Common myeloid progenitor, CD34-positive (primary cell): ENCODE measurements at regions not wholly inside any gene's neighbourhood (a gene's known extent, or its start where the extent isn't known, plus 50 kb on each side); places are given as distances from the start of the nearest gene placed in this dataset.

Experiments used
- CTCF ChIA-PET: fragments of 350-600 bp; sonication (Branson Sonifier 250); formaldehyde crosslinking; loops from one replicate; lab custom pipeline; 2021; ENCODE audit warnings: antibody characterized with exemption; lab: Charles Lee
- POLR2A ChIA-PET: fragments of 350-600 bp; sonication (Branson Sonifier 250); formaldehyde crosslinking; loops from one replicate; lab custom pipeline; 2021; ENCODE audit warnings: antibody characterized with exemption; lab: Charles Lee
- DNase-seq, 3 donors: peaks; one replicate each; pipeline versions ENCODE4 v3.0.0 to v3.0.0-alpha.2; 2013
- H3K27ac ChIP-seq, 2 experiments: 1 replicate in 1 of 2; 2 replicates in 1 of 2; pipeline ENCODE4 v1.7.0; 2013; ENCODE audit warnings: inconsistent platforms in 2 of 2, low read length in 2 of 2, mild to moderate bottlenecking in 2 of 2, low read depth in 1 of 2, moderate library complexity in 1 of 2; ENCODE audit not compliant: severe bottlenecking in 2 of 2, insufficient read depth in 1 of 2, poor library complexity in 1 of 2
- H3K27me3 ChIP-seq, 5 experiments: replicated peaks in 2 of 5; 1 replicate in 3 of 5; 2 replicates in 2 of 5; pipeline versions ENCODE4 v1.6.1 to v1.7.0; 2013; ENCODE audit warnings: low read length in 4 of 5, mild to moderate bottlenecking in 2 of 5, moderate library complexity in 2 of 5, inconsistent platforms in 1 of 5; ENCODE audit not compliant: insufficient read depth in 5 of 5, control insufficient read depth in 4 of 5
- H3K36me3 ChIP-seq, 4 experiments: 1 replicate in 2 of 4; 2 replicates in 2 of 4; pipeline versions ENCODE4 v1.6.1 to v1.7.0; 2013; ENCODE audit warnings: low read length in 3 of 4, control low read depth in 1 of 4, mild to moderate bottlenecking in 1 of 4; ENCODE audit not compliant: control insufficient read depth in 4 of 4, insufficient read depth in 4 of 4
- H3K4me1 ChIP-seq, 4 experiments: 1 replicate in 3 of 4; 2 replicates in 1 of 4; pipeline versions ENCODE4 v1.6.1 to v1.7.1; 2013; ENCODE audit warnings: low read length in 3 of 4, mild to moderate bottlenecking in 3 of 4, control low read depth in 1 of 4, inconsistent platforms in 1 of 4, moderate library complexity in 1 of 4; ENCODE audit not compliant: control insufficient read depth in 4 of 4, insufficient read depth in 4 of 4; ENCODE audit errors: control extremely low read depth in 1 of 4
- H3K4me3 ChIP-seq, 7 experiments: 1 replicate in 4 of 7; 2 replicates in 3 of 7; pipeline versions ENCODE4 v1.5.1 to v1.7.0; 2013; ENCODE audit warnings: mild to moderate bottlenecking in 7 of 7, low read length in 6 of 7, moderate library complexity in 6 of 7, inconsistent platforms in 2 of 7, low read depth in 2 of 7, control low read depth in 1 of 7; ENCODE audit not compliant: insufficient read depth in 4 of 7, control insufficient read depth in 1 of 7; ENCODE audit errors: extremely low read depth in 1 of 7
- H3K9me3 ChIP-seq, 5 experiments: 1 replicate in 4 of 5; 2 replicates in 1 of 5; pipeline versions ENCODE4 v1.6.1 to v1.7.1; 2013; ENCODE audit warnings: low read length in 4 of 5, mild to moderate bottlenecking in 2 of 5, inconsistent platforms in 1 of 5, low read depth in 1 of 5, moderate library complexity in 1 of 5; ENCODE audit not compliant: control insufficient read depth in 4 of 5, insufficient read depth in 2 of 5; ENCODE audit errors: control extremely low read depth in 1 of 5
- WGBS: methylation state at CpG from one replicate; pipeline ENCODE4 v1.1.5; 2013; ENCODE audit not compliant: insufficient coverage; 5-methylcytosine and 5-hydroxymethylcytosine counted together

DNA sequence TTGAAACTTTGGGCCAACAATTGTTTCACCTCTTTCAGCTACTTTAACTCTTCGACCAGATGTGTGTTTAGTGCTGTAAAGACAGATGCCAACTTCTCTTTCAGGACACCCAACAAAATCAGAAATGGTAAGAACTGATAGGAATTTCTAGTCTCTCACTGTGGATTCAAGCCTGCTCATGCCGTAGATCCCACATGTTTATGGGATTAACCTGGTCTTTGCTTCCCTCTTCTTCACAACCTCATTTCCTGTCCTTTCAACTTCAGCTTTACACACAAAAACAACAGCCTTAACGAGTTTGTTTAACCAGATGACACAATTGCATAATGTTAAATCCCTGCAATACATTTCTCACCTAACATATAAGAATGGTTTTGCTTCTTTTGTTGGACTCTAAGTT is 1031.9 kb upstream of the LRFN5 start:
- Histone ChIP-seq H3K4me1 (peaks cover 0 to 10% (median 0%) of the 10 kb centered on the region in 4 experiments), H3K27ac (no peak overlapping the region), H3K9me3 (no peaks in the 10 kb centered on the region), H3K27me3 (no peaks in the 10 kb centered on the region), H3K36me3 (no peaks in the 10 kb centered on the region), H3K4me3 (no peak overlapping the region)
- WGBS = 43% methylated on average over 1 of the region's 3 CpGs
- POLR2A ChIA-PET = no interaction called here
- no peak for DNase-seq
- CTCF ChIA-PET = no interaction called here

DNA sequence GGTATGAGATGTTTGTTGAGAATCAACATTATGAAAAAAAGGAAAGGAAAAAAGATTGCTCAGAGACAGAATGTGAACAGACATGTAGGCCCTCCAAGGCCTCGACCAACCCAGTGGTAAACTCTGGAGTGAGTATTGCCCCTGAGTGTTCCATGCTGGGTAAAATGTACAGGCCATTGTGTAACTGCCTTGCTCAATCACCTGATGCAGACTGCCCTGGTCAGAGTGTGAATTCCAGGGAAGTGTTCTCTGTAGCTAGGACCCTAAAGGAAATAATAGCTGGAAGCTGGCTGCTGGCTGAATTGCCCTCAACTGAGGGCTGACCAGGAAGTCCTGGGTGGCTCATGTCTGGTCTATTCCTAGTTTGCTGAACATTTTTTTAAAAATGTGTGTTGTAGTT is 1081.4 kb upstream of the LRFN5 start:
- Histone ChIP-seq H3K9me3 (no peaks in the 10 kb centered on the region), H3K36me3 (no peaks in the 10 kb centered on the region), H3K4me3 (no peak overlapping the region), H3K27me3 (no peaks in the 10 kb centered on the region), H3K4me1 (no peaks in the 10 kb centered on the region), H3K27ac (no peak overlapping the region)
- POLR2A ChIA-PET = no interaction called here
- 93% methylated on average over 1 of the region's 1 CpG for WGBS
- no peak for DNase-seq
- CTCF ChIA-PET = no interaction called here

GRCh38 chr14:40523123-40523522 is 1083.6 kb upstream of the LRFN5 start:
- H3K4me3 ChIP-seq = no peak overlapping the region
- no peaks in the 10 kb centered on the region for H3K4me1 ChIP-seq
- H3K9me3 ChIP-seq = no peaks in the 10 kb centered on the region
- ChIA-PET CTCF (no interaction called here), POLR2A (no interaction called here)
- no peaks in the 10 kb centered on the region for H3K27me3 ChIP-seq
- no peak overlapping the region for H3K27ac ChIP-seq
- DNase-seq = no peak
- no peaks in the 10 kb centered on the region for H3K36me3 ChIP-seq

GRCh38 chr14:40494483-40494882 is 1062.2 kb upstream of the FBXO33 start:
- ChIA-PET POLR2A (no interaction called here), CTCF (interaction anchor here (0.5 kb wide), 1 partner anchor 68 kb away, joined by 3 read pairs; no protein-coding TSS in a partner anchor)
- DNase-seq = no peak
- H3K27ac ChIP-seq = no peak overlapping the region
- no peaks in the 10 kb centered on the region for H3K9me3 ChIP-seq
- no peaks in the 10 kb centered on the region for H3K4me1 ChIP-seq
- WGBS = 93% methylated on average over 3 of the region's 3 CpGs
- no peaks in the 10 kb centered on the region for H3K27me3 ChIP-seq
- no peak overlapping the region for H3K4me3 ChIP-seq
- no peaks in the 10 kb centered on the region for H3K36me3 ChIP-seq

GRCh38 chr14:40487824-40488223 is 1055.6 kb upstream of the FBXO33 start:
- H3K4me3 ChIP-seq = no peak overlapping the region
- H3K27me3 ChIP-seq = no peaks in the 10 kb centered on the region
- no peaks in the 10 kb centered on the region for H3K9me3 ChIP-seq
- POLR2A ChIA-PET = no interaction called here
- CTCF ChIA-PET = no interaction called here
- H3K27ac ChIP-seq = no peak overlapping the region
- H3K4me1 ChIP-seq = no peaks in the 10 kb centered on the region
- 50% methylated on average over 1 of the region's 1 CpG for WGBS
- H3K36me3 ChIP-seq = no peaks in the 10 kb centered on the region
- no peak for DNase-seq

GRCh38 chr14:40485688-40486087 is 1053.5 kb upstream of the FBXO33 start:
- Histone ChIP-seq H3K36me3 (no peaks in the 10 kb centered on the region), H3K9me3 (no peaks in the 10 kb centered on the region), H3K27ac (no peak overlapping the region), H3K4me3 (no peak overlapping the region), H3K4me1 (no peaks in the 10 kb centered on the region), H3K27me3 (no peaks in the 10 kb centered on the region)
- CTCF ChIA-PET = no interaction called here
- no peak for DNase-seq
- POLR2A ChIA-PET = no interaction called here

DNA sequence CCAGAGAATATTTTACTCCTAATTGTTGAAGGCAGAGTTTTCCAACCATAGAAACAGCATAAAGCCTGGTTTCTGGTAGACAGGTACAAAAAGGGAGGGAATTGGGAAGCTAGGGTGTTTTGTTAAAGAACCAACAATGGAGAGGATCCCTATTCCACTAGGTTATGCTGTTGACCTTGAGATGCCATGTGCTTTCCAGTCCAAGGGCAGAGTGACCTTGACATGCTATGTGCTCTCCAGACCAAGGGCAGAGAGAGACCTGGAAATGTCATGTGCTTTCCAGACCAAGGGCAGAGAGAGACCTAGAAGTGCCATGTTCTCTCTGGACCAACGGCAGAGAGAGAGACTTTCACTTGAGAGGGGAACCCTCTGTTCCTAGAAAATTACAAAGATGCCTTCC is 1043.8 kb upstream of the FBXO33 start:
- DNase-seq = no peak
- no peak overlapping the region for H3K27ac ChIP-seq
- no peaks in the 10 kb centered on the region for H3K4me1 ChIP-seq
- WGBS = 100% methylated on average over 1 of the region's 1 CpG
- CTCF ChIA-PET = no interaction called here
- H3K9me3 ChIP-seq = peaks cover 3 to 23% (median 7%) of the 10 kb centered on the region in 5 experiments
- H3K27me3 ChIP-seq = no peaks in the 10 kb centered on the region
- H3K4me3 ChIP-seq = no peak overlapping the region
- POLR2A ChIA-PET = no interaction called here
- no peaks in the 10 kb centered on the region for H3K36me3 ChIP-seq
